SK-N-SH (cell line): ENCODE measurements at regions not wholly inside any gene's neighbourhood (a gene's known extent, or its start where the extent isn't known, plus 50 kb on each side); places are given as distances from the start of the nearest gene placed in this dataset.

ENCODE experiments used
- CTCF ChIA-PET: fragments of 300-600, 350-600 bp; formaldehyde crosslinking; extraction: SDS; loops from one replicate; lab custom pipeline; 2021; lab: Yijun Ruan, JAX
- POLR2A ChIA-PET: fragments of 350-600 bp; sonication (Branson Sonifier 250); formaldehyde crosslinking; extraction: SDS; loops from one replicate; lab custom pipeline; 2020; ENCODE audit warnings: antibody characterized with exemption, inconsistent platforms; lab: Yijun Ruan, JAX
- DNase-seq: peaks from one replicate; pipeline ENCODE4 v3.0.0; 2012
- H2AFZ ChIP-seq: fragments of 200-600 bp; sonication (generic); 2 replicates; pipeline ENCODE4 v1.8.1; 2016; ENCODE audit warnings: antibody characterized with exemption, mild to moderate bottlenecking, low read depth
- H3F3A ChIP-seq: fragments of 200-600 bp; sonication (generic); replicated peaks from 2 replicates; pipeline ENCODE3; 2016; ENCODE audit warnings: antibody characterized with exemption, mild to moderate bottlenecking; ENCODE audit not compliant: insufficient read depth
- H3K27ac ChIP-seq, 2 experiments: fragments of 200-500 bp in 1 of 2; fragments of 200-600 bp in 1 of 2; sonication (Bioruptor generic) in 1 of 2; sonication (generic), shearing (Covaris generic) in 1 of 2; 2 replicates each; pipeline versions ENCODE4 v1.5.1 to v1.6.1; 2014 to 2016; ENCODE audit warnings: low read depth in 2 of 2, inconsistent platforms in 1 of 2, low read length in 1 of 2, mild to moderate bottlenecking in 1 of 2, mixed read lengths in 1 of 2
- H3K27me3 ChIP-seq: fragments of 200-600 bp; sonication (generic), shearing (Covaris generic); 2 replicates; pipeline ENCODE4 v1.6.1; 2016; ENCODE audit warnings: mixed run types; ENCODE audit not compliant: insufficient read depth
- H3K36me3 ChIP-seq, 2 experiments: fragments of 200-500 bp in 1 of 2; fragments of 200-600 bp in 1 of 2; sonication (Bioruptor generic) in 1 of 2; sonication (generic) in 1 of 2; replicated peaks in 1 of 2; 2 replicates each; pipeline versions ENCODE3 to v1.5.1; 2014 to 2016; ENCODE audit warnings: low read length in 1 of 2, mild to moderate bottlenecking in 1 of 2; ENCODE audit not compliant: insufficient read depth in 2 of 2, control insufficient read depth in 1 of 2
- H3K4me1 ChIP-seq, 2 experiments: fragments of 200-500 bp in 1 of 2; fragments of 200-600 bp in 1 of 2; sonication (Bioruptor generic) in 1 of 2; sonication (generic), shearing (Covaris generic) in 1 of 2; 2 replicates each; pipeline versions ENCODE4 v1.5.1 to v1.6.1; 2014 to 2016; ENCODE audit warnings: low read depth in 1 of 2, low read length in 1 of 2, mixed run types in 1 of 2; ENCODE audit not compliant: insufficient read depth in 2 of 2, control insufficient read depth in 1 of 2
- H3K4me2 ChIP-seq: fragments of 200-600 bp; sonication (generic), shearing (Covaris generic); 2 replicates; pipeline ENCODE4 v1.6.1; 2017; ENCODE audit warnings: mixed run types
- H3K4me3 ChIP-seq, 2 experiments: fragments of 200-500 bp in 1 of 2; fragments of 200-600 bp in 1 of 2; sonication (Bioruptor generic) in 1 of 2; sonication (generic), shearing (Covaris generic) in 1 of 2; 2 replicates each; pipeline versions ENCODE4 v1.5.1 to v1.8.1; 2014 to 2016; ENCODE audit warnings: low read depth in 2 of 2, inconsistent platforms in 1 of 2, low read length in 1 of 2, mild to moderate bottlenecking in 1 of 2, mixed read lengths in 1 of 2, moderate library complexity in 1 of 2
- H3K79me2 ChIP-seq: fragments of 200-600 bp; sonication (generic); 2 replicates; pipeline ENCODE4 v1.8.1; 2017; ENCODE audit warnings: mild to moderate bottlenecking; ENCODE audit not compliant: insufficient read depth
- H3K9ac ChIP-seq: fragments of 200-600 bp; sonication (generic); 2 replicates; pipeline ENCODE4 v1.6.1; 2017; ENCODE audit warnings: mixed run types
- H3K9me2 ChIP-seq: fragments of 200-600 bp; sonication (generic); 2 replicates; pipeline ENCODE4 v1.6.1; 2017; ENCODE audit warnings: mixed run types
- H3K9me3 ChIP-seq: fragments of 200-600 bp; sonication (generic); 2 replicates; pipeline ENCODE4 v1.6.1; 2017; ENCODE audit warnings: mixed run types, mild to moderate bottlenecking, moderate library complexity
- H4K20me1 ChIP-seq: fragments of 200-600 bp; sonication (generic); 2 replicates; pipeline ENCODE4 v1.6.1; 2017; ENCODE audit warnings: mild to moderate bottlenecking, mixed run types; ENCODE audit not compliant: insufficient read depth
- CHD2 ChIP-seq: fragments of 150-350 bp; IDR thresholded peaks from 2 replicates; pipeline ENCODE4 v1.6.1; 2018; ENCODE audit warnings: low read length; ENCODE audit not compliant: partially characterized antibody
- ELF1 ChIP-seq: IDR thresholded peaks from 2 replicates; pipeline ENCODE4 v1.4.0; 2012
- FOSL2 ChIP-seq: IDR thresholded peaks from 2 replicates; pipeline ENCODE4 v1.4.0; 2012; ENCODE audit warnings: low read depth, mild to moderate bottlenecking, moderate library complexity, borderline replicate concordance
- FOXJ3 ChIP-seq: sonication (generic); formaldehyde crosslinking; IDR thresholded peaks from 2 replicates; pipeline ENCODE4 v1.5.1; 2020; ENCODE audit warnings: mild to moderate bottlenecking, missing genetic modification reagents
- GABPA ChIP-seq: IDR thresholded peaks from 2 replicates; pipeline ENCODE4 v1.4.0; 2012; ENCODE audit warnings: low read depth, mild to moderate bottlenecking
- IRF3 ChIP-seq: fragments of 150-350 bp; IDR thresholded peaks from 2 replicates; pipeline ENCODE4 v1.6.1; 2016; ENCODE audit warnings: mild to moderate bottlenecking, low read depth, low read length
- MAX ChIP-seq: IDR thresholded peaks from 2 replicates; pipeline ENCODE4 v1.4.0; 2012; ENCODE audit warnings: low read depth
- MEF2A ChIP-seq: IDR thresholded peaks from 2 replicates; pipeline ENCODE4 v1.4.0; 2012; ENCODE audit warnings: low read depth, borderline replicate concordance
- MXI1 ChIP-seq: IDR thresholded peaks from 2 replicates; pipeline ENCODE4 v1.6.1; 2012; ENCODE audit warnings: mild to moderate bottlenecking, low read depth, low read length, improper control_type of control experiment
- RFX5 ChIP-seq: IDR thresholded peaks from 2 replicates; pipeline ENCODE4 v1.6.1; 2012; ENCODE audit warnings: mild to moderate bottlenecking, improper control_type of control experiment, low read length
- RXRA ChIP-seq: IDR thresholded peaks from 2 replicates; pipeline ENCODE4 v1.4.0; 2012; ENCODE audit warnings: low read depth, mild to moderate bottlenecking, borderline replicate concordance
- SIN3A ChIP-seq: IDR thresholded peaks from 2 replicates; pipeline ENCODE4 v1.6.1; 2012; ENCODE audit warnings: low read depth, mild to moderate bottlenecking, low read length, moderate library complexity, borderline replicate concordance
- TAF1 ChIP-seq: IDR thresholded peaks from 2 replicates; pipeline ENCODE4 v1.6.1; 2012; ENCODE audit warnings: low read depth, mild to moderate bottlenecking, low read length, moderate library complexity, borderline replicate concordance
- TCF12 ChIP-seq: IDR thresholded peaks from 2 replicates; pipeline ENCODE4 v1.4.0; 2012
- USF1 ChIP-seq: IDR thresholded peaks from 2 replicates; pipeline ENCODE4 v1.4.0; 2012; ENCODE audit warnings: low read depth, borderline replicate concordance
- WGBS: methylation state at CpG from one replicate; pipeline ENCODE4 v1.1.6; 2017; ENCODE audit warnings: low lambda C conversion rate; 5-methylcytosine and 5-hydroxymethylcytosine counted together
- TF ChIP-seq, protein P1 (sequence below): IDR thresholded peaks from 2 replicates; pipeline ENCODE4 v1.6.1; 2012; ENCODE audit warnings: mild to moderate bottlenecking, low read depth, low read length, moderate library complexity
- TF ChIP-seq, protein P2 (sequence below): fragments of 150-350 bp; IDR thresholded peaks from 2 replicates; pipeline ENCODE4 v1.6.1; 2017; ENCODE audit warnings: antibody characterized with exemption, low read length, low read depth, borderline replicate concordance
- TF ChIP-seq, protein P3 (sequence below): IDR thresholded peaks from 2 replicates; pipeline ENCODE4; 2012

DNA sequence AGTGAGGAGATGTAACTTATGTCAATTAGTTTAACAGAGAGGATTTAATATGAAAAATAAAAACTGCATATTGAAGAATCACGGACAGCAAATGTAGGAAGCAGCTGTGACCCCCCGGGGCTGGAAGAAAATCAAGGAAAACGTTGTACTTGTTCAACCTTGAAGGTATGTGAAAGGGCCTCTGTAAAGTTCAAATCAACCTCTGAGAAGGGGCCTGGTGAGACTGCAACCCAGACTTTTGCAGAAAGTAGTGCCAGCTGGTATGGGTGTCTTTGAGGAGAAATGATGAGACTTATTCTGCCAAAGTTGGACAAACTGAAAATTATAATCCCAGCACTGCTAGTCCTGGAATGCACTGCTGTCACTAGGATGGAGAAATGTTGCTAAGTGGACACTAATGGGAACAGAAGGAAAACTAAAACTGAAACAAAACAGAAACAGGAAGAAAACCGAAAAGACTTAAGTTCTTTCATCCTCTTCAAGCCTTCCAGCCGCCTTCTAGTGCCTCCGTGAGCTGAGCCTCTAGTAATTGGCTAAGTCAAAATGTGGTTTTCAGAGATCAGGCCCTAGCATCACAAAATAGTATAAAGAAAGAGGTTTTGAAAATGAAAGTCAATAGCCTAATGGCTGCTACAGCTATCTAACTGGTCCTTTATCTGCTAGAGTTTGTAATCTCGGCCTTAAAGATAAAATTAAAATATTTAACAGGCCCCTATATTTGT is 253.7 kb upstream of the SORCS1 start:
- TF ChIP-seq RFX5: no peak
- TF ChIP-seq IRF3: no peak
- no peak for TF ChIP-seq CHD2
- no peak for TF ChIP-seq MXI1
- no peak for TF ChIP-seq FOSL2
- TF ChIP-seq, protein P1, sequence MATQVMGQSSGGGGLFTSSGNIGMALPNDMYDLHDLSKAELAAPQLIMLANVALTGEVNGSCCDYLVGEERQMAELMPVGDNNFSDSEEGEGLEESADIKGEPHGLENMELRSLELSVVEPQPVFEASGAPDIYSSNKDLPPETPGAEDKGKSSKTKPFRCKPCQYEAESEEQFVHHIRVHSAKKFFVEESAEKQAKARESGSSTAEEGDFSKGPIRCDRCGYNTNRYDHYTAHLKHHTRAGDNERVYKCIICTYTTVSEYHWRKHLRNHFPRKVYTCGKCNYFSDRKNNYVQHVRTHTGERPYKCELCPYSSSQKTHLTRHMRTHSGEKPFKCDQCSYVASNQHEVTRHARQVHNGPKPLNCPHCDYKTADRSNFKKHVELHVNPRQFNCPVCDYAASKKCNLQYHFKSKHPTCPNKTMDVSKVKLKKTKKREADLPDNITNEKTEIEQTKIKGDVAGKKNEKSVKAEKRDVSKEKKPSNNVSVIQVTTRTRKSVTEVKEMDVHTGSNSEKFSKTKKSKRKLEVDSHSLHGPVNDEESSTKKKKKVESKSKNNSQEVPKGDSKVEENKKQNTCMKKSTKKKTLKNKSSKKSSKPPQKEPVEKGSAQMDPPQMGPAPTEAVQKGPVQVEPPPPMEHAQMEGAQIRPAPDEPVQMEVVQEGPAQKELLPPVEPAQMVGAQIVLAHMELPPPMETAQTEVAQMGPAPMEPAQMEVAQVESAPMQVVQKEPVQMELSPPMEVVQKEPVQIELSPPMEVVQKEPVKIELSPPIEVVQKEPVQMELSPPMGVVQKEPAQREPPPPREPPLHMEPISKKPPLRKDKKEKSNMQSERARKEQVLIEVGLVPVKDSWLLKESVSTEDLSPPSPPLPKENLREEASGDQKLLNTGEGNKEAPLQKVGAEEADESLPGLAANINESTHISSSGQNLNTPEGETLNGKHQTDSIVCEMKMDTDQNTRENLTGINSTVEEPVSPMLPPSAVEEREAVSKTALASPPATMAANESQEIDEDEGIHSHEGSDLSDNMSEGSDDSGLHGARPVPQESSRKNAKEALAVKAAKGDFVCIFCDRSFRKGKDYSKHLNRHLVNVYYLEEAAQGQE: no peak
- no peak for TF ChIP-seq RXRA
- no peak for TF ChIP-seq TCF12
- no peak for TF ChIP-seq USF1
- TF ChIP-seq, protein P2, sequence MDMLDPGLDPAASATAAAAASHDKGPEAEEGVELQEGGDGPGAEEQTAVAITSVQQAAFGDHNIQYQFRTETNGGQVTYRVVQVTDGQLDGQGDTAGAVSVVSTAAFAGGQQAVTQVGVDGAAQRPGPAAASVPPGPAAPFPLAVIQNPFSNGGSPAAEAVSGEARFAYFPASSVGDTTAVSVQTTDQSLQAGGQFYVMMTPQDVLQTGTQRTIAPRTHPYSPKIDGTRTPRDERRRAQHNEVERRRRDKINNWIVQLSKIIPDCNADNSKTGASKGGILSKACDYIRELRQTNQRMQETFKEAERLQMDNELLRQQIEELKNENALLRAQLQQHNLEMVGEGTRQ: no peak
- no peak for TF ChIP-seq ELF1
- TF ChIP-seq TAF1: no peak
- no peak for TF ChIP-seq FOXJ3 (CRISPR knock-in tag)
- TF ChIP-seq GABPA: no peak
- TF ChIP-seq, protein P3, sequence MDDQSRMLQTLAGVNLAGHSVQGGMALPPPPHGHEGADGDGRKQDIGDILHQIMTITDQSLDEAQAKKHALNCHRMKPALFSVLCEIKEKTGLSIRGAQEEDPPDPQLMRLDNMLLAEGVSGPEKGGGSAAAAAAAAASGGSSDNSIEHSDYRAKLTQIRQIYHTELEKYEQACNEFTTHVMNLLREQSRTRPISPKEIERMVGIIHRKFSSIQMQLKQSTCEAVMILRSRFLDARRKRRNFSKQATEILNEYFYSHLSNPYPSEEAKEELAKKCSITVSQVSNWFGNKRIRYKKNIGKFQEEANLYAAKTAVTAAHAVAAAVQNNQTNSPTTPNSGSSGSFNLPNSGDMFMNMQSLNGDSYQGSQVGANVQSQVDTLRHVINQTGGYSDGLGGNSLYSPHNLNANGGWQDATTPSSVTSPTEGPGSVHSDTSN: no peak
- TF ChIP-seq MEF2A: no peak
- no peak for TF ChIP-seq SIN3A
- no peak for TF ChIP-seq MAX
- H3K36me3 ChIP-seq: no peaks in the 10 kb centered on the region
- H3K4me2 ChIP-seq: no peak overlapping the region
- no peaks in the 10 kb centered on the region for H3F3A ChIP-seq
- WGBS: 60% methylated on average over 7 of the region's 7 CpGs
- H3K79me2 ChIP-seq: no peaks in the 10 kb centered on the region
- no peaks in the 10 kb centered on the region for H4K20me1 ChIP-seq
- H3K9ac ChIP-seq: no peak overlapping the region
- H3K4me3 ChIP-seq: no peak overlapping the region
- no peak overlapping the region for H3K27ac ChIP-seq
- H3K9me2 ChIP-seq: no peaks in the 10 kb centered on the region
- no peaks in the 10 kb centered on the region for H3K9me3 ChIP-seq
- no peaks in the 10 kb centered on the region for H3K27me3 ChIP-seq
- DNase-seq: no peak
- no peaks in the 10 kb centered on the region for H3K4me1 ChIP-seq
- H2AFZ ChIP-seq: no peak overlapping the region
- ChIA-PET CTCF (interaction anchor here (0.9 kb wide), 1 partner anchor 9 kb away, joined by 3 read pairs; no protein-coding TSS in a partner anchor), POLR2A (no interaction called here)
